RWPE1 (cell line): ENCODE measurements at regions not wholly inside any gene's neighbourhood (a gene's known extent, or its start where the extent isn't known, plus 50 kb on each side); places are given as distances from the start of the nearest gene placed in this dataset.
"Not testable (repeated sequence)": the region's sequence is repeated elsewhere in the genome, so short reads cannot be mapped to it uniquely, and the experiment has no call there.

Source experiments
- CTCF ChIA-PET: fragments of 350-600 bp; sonication (Branson Sonifier 250); formaldehyde crosslinking; extraction: SDS; loops from one replicate; lab custom pipeline; 2021; lab: Yijun Ruan, JAX
- POLR2A ChIA-PET: fragments of 400-600 bp; formaldehyde crosslinking; extraction: SDS; loops from one replicate; lab custom pipeline; 2020; ENCODE audit warnings: antibody characterized with exemption; ENCODE audit not compliant: low non-redundant PET; lab: Yijun Ruan, JAX
- DNase-seq: peaks from one replicate; pipeline ENCODE4 v3.0.0; 2012; ENCODE audit warnings: low spot score
- H3K27ac ChIP-seq: fragments of 450-650 bp; 2 replicates; pipeline ENCODE4 v1.5.1; 2017
- CTCF ChIP-seq: fragments of 450-650 bp; conservative IDR thresholded peaks from 2 replicates; pipeline ENCODE4 v1.5.1; 2017; ENCODE audit warnings: low read depth, mild to moderate bottlenecking

DNA sequence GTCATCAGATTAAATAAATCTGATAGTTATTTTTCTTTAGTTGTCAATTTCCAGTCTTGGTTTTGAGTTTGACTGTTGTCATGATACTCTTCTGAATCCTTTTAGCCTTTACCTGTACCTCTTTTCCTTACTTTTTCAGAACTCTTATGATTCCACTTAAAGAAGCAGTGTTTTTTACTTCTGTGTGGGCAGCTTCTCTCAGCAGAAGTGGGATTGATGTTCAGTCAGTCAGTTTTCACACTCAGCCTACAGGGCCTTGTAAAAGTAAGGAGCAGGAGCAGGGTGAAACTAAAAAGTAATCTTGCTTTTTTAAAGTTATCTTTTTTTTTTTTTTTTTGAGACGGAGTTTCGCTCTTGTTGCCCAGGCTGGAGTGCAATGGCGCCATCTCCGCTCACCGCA lies 75.1 kb downstream of the HAUS1 start:
- CTCF ChIA-PET, result interaction anchor here (0.6 kb wide), 1 partner anchor 69 kb away, joined by 4 read pairs; no protein-coding TSS in a partner anchor

DNA sequence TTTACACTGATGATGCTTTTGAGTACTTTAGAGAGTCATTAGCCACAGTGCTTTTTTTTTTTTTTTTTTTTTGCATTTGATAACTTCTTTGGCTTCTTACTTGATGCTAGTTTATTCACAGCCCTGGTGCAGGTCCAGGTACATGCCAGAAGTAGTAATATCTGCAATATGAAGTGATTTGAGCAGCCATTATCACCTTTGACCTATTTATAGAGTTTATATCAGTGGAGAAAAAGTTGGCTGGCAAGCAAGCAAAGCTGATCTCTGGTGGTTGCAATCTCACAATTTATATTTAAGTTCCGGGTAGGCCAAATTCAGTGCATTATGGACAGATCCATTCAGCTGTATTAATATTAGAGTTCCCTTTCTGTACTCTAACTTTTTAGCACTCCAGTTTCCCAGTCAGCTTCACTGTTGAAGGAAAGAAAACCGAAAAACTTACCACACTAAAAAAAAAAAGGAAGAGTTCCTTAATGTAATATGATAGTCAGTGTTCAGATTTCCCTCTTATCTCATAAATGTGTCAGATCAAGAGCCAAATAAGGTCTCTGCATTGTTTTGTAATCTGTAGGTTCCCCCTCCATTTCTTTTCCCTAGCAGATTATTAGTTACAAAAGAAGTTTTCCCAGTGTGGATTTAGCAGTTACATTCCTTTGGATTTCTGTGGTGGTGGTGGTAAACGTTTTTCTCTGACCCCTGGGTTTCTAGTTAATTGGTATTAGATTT lies 78.6 kb downstream of the HAUS1 start:
- CTCF ChIA-PET, result interaction anchor here (3.6 kb wide), 1 partner anchor 9 kb away, joined by 13 read pairs; a partner anchor contains a TSS
- POLR2A ChIA-PET, result no interaction called here
- no peak for DNase-seq
- no peak for TF ChIP-seq CTCF
- no peak overlapping the region for H3K27ac ChIP-seq

More for the DNA sequence above, 75.1 kb downstream of the HAUS1 start:
- DNase-seq, result no peak
- H3K27ac ChIP-seq, result no peak overlapping the region
- no peak for TF ChIP-seq CTCF
- POLR2A ChIA-PET, result no interaction called here

- DNase-seq, POLR2A ChIA-PET, H3K27ac ChIP-seq: not testable (repeated sequence)
- CTCF ChIA-PET, result interaction anchor here (0.7 to 3.6 kb wide), 2 partner anchors 11 to 1218 kb away, joined by 4 to 13 read pairs; a partner anchor contains a TSS
These were observed 80.1 kb downstream of the HAUS1 start for GRCh38 chr18:46184296-46184695.

DNA sequence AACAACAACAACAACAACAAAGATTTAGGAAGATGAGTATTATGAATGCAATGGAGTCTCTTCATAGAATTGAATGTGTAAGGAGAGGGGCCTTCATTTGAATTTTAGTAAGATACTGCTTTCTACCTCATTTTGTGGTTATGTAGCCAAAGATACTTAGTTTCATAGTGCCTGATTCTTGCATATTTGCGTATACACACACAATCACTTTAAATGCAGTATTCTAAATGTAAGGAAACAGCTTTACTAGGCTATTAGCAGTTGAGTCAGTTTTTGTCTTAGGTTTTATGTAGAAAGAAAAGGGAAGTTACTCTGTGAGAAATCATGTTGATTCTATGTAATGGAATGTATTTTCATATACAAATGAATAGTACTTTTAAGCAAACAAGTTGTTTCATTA lies 80.5 kb downstream of the HAUS1 start:
- ChIA-PET POLR2A (no interaction called here), CTCF (interaction anchor here (0.7 to 3.6 kb wide), 2 partner anchors 11 to 1218 kb away, joined by 4 to 13 read pairs; a partner anchor contains a TSS)
- no peak for DNase-seq
- TF ChIP-seq CTCF, result no peak
- H3K27ac ChIP-seq, result no peak overlapping the region

- ChIA-PET CTCF (interaction anchor here (0.6 kb wide), 1 partner anchor 167 kb away, joined by 4 read pairs; no protein-coding TSS in a partner anchor), POLR2A (no interaction called here)
- DNase-seq, result no peak
- TF ChIP-seq CTCF, result no peak
- no peak overlapping the region for H3K27ac ChIP-seq
These were observed 86.5 kb downstream of the HAUS1 start for GRCh38 chr18:46190667-46191066.

DNA sequence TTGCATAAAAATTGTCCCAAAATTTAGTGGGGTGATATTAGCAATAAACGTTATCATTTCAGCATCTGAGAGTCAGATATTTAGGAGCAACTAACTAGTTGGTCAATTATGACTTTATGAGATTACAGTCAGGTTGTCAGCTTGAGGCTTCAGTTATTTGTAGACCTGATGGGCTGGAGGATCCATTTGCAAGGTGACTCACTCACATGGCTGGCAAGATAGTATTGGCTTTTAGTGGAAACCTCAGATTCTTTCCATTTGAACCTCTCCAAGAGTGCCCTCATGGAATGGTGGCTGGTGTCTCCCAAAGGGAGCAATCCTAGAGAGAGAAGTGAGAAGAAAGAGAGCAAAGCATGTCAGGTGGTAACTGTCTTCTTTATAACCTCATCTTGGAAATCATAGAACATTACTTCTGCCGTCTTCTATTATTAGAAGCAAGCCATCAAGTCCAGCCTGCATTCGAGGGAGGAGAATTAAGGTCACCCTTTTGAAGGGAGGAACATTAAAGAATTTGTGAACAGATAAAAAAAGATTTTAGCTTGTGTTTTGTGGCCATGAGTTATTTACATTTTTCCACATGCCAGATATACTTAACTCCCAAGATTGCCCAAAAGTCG lies 92.5 kb downstream of the HAUS1 start:
- H3K27ac ChIP-seq, result no peak overlapping the region
- TF ChIP-seq CTCF, result no peak
- no peak for DNase-seq
- ChIA-PET CTCF (no interaction called here), POLR2A (no interaction called here)
